ENCODE measurements at regions not wholly inside any gene's neighbourhood (a gene's known extent, or its start where the extent isn't known, plus 50 kb on each side); places are given as distances from the start of the nearest gene placed in this dataset.

DNA sequence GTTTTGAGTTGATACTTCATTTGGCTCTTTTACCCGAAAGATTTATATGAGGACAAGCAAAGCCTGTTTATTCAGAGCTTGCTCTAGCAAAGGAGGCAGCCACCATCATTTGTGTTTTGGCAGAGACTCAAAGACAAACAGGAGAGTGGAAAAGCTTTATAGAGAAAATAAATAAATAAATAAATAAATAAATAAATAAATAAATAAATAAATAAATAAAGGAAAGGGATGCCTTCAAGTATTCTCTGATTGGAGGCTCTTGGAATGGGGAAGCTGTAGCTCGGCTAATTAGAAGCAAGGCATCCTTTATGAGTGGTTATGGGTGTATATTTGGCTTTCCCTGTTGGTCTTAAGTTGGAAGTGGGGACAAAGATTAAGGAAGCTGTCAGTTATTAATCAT is 229.8 kb downstream of the RASSF9 start:
- ATAC-seq (no peak), DNase-seq (ENCODE audit: low spot score) (no peak), FAIRE-seq (no peak)
- Histone ChIP-seq H3K9me3 (ENCODE audit: low read length) (no peaks in the 10 kb centered on the region), H3K27ac (ENCODE audit: extremely low read length, insufficient read depth, low read length) (no peak overlapping the region), H2AFZ (ENCODE audit: low read length) (no peak overlapping the region), H3K4me1 (ENCODE audit: insufficient read depth, low read length) (0 out of 2 replicates have a peak, but pooled peaks cover 6% of the 10 kb centered on the region), H3K79me2 (ENCODE audit: insufficient read depth, low read length) (no peaks in the 10 kb centered on the region), H3K4me3 (replicated peaks in 1 of 3; ENCODE audit: insufficient read depth in 1 of 3, low read depth in 2 of 3, low read length in 3 of 3) (no peak overlapping the region), H3K36me3 (replicated peaks in 1 of 2; ENCODE audit: control insufficient read depth in 1 of 2, insufficient read depth in 2 of 2, low read length in 2 of 2) (no peaks in the 10 kb centered on the region), H3K4me2 (ENCODE audit: low read depth, low read length) (peak overlapping the region; percentile 37; the same call in 1 of the 2 replicates), H4K20me1 (ENCODE audit: insufficient read depth, low read length) (no peaks in the 10 kb centered on the region), H3K9ac (ENCODE audit: insufficient read depth, low read depth, low read length) (no peak overlapping the region), H3K27me3 (ENCODE audit: control insufficient read depth in 1 of 2, insufficient read depth in 2 of 2, low read length in 2 of 2) (no peaks in the 10 kb centered on the region)
- TF ChIP-seq, protein P1, sequence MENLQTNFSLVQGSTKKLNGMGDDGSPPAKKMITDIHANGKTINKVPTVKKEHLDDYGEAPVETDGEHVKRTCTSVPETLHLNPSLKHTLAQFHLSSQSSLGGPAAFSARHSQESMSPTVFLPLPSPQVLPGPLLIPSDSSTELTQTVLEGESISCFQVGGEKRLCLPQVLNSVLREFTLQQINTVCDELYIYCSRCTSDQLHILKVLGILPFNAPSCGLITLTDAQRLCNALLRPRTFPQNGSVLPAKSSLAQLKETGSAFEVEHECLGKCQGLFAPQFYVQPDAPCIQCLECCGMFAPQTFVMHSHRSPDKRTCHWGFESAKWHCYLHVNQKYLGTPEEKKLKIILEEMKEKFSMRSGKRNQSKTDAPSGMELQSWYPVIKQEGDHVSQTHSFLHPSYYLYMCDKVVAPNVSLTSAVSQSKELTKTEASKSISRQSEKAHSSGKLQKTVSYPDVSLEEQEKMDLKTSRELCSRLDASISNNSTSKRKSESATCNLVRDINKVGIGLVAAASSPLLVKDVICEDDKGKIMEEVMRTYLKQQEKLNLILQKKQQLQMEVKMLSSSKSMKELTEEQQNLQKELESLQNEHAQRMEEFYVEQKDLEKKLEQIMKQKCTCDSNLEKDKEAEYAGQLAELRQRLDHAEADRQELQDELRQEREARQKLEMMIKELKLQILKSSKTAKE (CRISPR knock-in tag; IDR thresholded peaks at IDR 0.05; ENCODE audit: borderline replicate concordance): no peak
- TF ChIP-seq, protein P2, sequence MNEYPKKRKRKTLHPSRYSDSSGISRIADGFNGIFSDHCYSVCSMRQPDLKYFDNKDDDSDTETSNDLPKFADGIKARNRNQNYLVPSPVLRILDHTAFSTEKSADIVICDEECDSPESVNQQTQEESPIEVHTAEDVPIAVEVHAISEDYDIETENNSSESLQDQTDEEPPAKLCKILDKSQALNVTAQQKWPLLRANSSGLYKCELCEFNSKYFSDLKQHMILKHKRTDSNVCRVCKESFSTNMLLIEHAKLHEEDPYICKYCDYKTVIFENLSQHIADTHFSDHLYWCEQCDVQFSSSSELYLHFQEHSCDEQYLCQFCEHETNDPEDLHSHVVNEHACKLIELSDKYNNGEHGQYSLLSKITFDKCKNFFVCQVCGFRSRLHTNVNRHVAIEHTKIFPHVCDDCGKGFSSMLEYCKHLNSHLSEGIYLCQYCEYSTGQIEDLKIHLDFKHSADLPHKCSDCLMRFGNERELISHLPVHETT (CRISPR knock-in tag; conservative IDR thresholded peaks at IDR 0.05): no peak
- TF ChIP-seq PAWR (CRISPR knock-in tag; IDR thresholded peaks at IDR 0.05; ENCODE audit: borderline replicate concordance): no peak
- no peak for TF ChIP-seq LCORL (IDR thresholded peaks at IDR 0.05)
- no peak for TF ChIP-seq LCORL (CRISPR knock-in tag; IDR thresholded peaks at IDR 0.05)
- TF ChIP-seq FOXP1 (IDR thresholded peaks at IDR 0.05): no peak
- no peak for TF ChIP-seq FOXP1 (CRISPR knock-in tag; IDR thresholded peaks at IDR 0.05)
- no peak for TF ChIP-seq POLR2AphosphoS2 (IDR thresholded peaks at IDR 0.05; ENCODE audit: low read depth, low read length)
- TF ChIP-seq, protein P3, sequence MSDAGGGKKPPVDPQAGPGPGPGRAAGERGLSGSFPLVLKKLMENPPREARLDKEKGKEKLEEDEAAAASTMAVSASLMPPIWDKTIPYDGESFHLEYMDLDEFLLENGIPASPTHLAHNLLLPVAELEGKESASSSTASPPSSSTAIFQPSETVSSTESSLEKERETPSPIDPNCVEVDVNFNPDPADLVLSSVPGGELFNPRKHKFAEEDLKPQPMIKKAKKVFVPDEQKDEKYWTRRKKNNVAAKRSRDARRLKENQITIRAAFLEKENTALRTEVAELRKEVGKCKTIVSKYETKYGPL (CRISPR knock-in tag; IDR thresholded peaks at IDR 0.05): no peak
- no peak for TF ChIP-seq ZNF274 (CRISPR knock-in tag; IDR thresholded peaks at IDR 0.05)
- TF ChIP-seq, protein P4, sequence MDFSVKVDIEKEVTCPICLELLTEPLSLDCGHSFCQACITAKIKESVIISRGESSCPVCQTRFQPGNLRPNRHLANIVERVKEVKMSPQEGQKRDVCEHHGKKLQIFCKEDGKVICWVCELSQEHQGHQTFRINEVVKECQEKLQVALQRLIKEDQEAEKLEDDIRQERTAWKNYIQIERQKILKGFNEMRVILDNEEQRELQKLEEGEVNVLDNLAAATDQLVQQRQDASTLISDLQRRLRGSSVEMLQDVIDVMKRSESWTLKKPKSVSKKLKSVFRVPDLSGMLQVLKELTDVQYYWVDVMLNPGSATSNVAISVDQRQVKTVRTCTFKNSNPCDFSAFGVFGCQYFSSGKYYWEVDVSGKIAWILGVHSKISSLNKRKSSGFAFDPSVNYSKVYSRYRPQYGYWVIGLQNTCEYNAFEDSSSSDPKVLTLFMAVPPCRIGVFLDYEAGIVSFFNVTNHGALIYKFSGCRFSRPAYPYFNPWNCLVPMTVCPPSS (IDR thresholded peaks at IDR 0.05): no peak
- no peak for TF ChIP-seq ZNF234 (CRISPR knock-in tag; conservative IDR thresholded peaks at IDR 0.05)
- TF ChIP-seq ZNF772 (CRISPR knock-in tag; IDR thresholded peaks at IDR 0.05): no peak
- TF ChIP-seq MXD4 (CRISPR knock-in tag; IDR thresholded peaks at IDR 0.05): no peak
- no peak for TF ChIP-seq GATAD2A (CRISPR knock-in tag; IDR thresholded peaks at IDR 0.05)
- no peak for TF ChIP-seq CBFB (CRISPR knock-in tag; IDR thresholded peaks at IDR 0.05)
- no peak for TF ChIP-seq PCBP2 (optimal IDR thresholded peaks at IDR 0.05; ENCODE audit: low read depth, low read length, poor library complexity, severe bottlenecking)
- no peak for TF ChIP-seq GATAD1 (CRISPR knock-in tag; IDR thresholded peaks at IDR 0.05)
- no peak for TF ChIP-seq ATRX (CRISPR knock-in tag; IDR thresholded peaks at IDR 0.05; ENCODE audit: borderline replicate concordance)
- 60% methylated on average over 1 of the region's 2 CpGs for WGBS (ENCODE audit: low lambda C conversion rate)
- in situ Hi-C loops (cut with HindIII; ENCODE audit: extremely low pct_ligation_motif_present, low pct_unique_long_range_greater_than_20kb) (no loop called here), intact Hi-C loops (cut with micrococcal nuclease; ENCODE audit: unreplicated experiment) (no loop called here)
- BruUV-seq (replicated peaks): no TSS peak
- CTCF ChIA-PET (ENCODE audit: low intra/inter-chr PET ratio, low total read pairs): no interaction called here
- POLR2A ChIA-PET: no interaction called here

Data from HepG2 (cell line).